Stimulated activated CD4-positive, alpha-beta T cell treated with anti-CD3 and anti-CD28 coated beads, Interleukin-12 subunit alpha, Interleukin-12 subunit beta, amount 100 ng/mL, for 4 hours (primary cell): ENCODE measurements at regions not wholly inside any gene's neighbourhood (a gene's known extent, or its start where the extent isn't known, plus 50 kb on each side); places are given as distances from the start of the nearest gene placed in this dataset.
"Not testable (repeated sequence)": the region's sequence is repeated elsewhere in the genome, so short reads cannot be mapped to it uniquely, and the experiment has no call there.

ENCODE experiments used
- DNase-seq: peaks from one replicate; pipeline ENCODE4 v3.0.0-alpha.2; 2020

DNA sequence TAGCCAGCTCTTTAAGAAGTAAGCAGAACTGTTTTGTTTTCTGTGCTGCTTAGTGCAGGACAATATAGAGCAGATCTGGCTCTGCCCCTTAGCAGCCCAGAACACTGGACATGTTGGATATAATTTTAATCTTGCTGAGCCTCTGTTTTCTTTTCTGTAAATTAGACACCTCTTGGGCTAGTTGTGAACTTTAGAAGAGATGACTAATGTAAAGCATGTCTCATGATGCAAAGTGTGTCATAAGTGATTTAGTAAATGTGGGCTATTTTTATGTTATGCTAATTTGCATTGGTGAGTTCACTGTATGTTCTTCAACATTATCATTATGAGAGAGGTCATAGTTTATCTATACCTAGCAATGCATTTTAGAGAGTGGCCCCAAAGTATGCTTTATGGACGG is 156.1 kb upstream of the ADAMTSL1 start:
- no peak for DNase-seq

DNA sequence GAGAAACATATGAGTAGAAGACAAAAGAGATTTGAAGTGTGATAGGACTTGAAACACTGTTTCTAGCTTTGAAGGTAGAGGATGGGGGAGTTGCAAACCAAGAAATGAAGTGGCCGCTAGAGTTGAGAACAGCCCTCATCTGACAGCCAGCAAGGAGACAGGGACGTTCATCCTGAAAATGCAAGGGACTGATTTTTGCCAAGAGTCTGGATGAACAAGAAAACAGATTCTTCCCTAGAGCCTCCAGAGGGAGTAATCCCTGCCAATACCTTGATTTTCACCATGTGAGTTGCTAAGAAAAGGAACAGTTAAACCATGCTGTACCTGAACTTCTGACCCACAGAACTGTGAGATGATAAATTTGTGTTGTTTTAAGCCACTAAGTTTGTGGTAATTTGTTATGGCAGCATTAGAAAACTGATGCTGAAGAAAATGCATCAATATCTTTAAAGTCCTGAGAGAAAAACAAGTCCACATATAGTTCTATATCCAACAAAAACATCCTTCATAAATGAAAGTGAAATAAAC is 154.0 kb upstream of the ADAMTSL1 start:
- no peak for DNase-seq

DNA sequence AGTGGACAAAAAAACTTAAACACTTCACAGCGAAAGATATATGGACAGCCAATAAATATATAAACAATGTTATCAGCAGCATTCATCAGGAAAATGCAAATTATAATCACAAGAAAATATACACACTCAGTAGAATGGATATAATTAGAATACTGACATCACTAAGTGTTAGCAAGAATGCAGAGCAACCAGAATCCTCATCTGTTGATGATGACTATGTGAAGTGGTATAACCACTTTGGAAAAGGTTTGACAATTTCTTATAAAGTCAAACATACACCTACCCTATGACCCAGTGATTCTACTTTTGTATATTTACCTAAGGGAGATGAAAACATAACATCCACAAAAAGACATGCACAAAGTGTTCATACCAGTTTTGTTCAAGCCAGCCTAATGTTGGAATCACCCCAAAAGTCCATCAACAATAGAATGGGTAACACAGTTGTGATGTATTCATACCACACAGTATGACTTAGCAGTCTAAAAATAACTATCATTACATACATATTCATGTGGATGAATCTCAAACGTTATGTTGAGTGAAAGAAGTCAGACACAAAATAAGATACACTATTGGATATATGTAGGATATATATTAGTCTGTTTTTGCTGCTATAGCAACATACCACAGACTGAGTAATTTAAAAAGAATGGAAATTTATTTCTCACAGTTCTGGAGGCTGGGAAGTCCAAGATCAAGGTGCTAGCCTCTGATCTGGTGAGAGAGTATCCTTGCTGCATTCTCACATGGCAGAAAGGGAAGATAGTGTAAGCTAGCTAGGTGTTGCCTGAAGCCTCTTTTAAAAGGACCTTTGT is 148.8 kb upstream of the ADAMTSL1 start:
- DNase-seq, result no peak

DNA sequence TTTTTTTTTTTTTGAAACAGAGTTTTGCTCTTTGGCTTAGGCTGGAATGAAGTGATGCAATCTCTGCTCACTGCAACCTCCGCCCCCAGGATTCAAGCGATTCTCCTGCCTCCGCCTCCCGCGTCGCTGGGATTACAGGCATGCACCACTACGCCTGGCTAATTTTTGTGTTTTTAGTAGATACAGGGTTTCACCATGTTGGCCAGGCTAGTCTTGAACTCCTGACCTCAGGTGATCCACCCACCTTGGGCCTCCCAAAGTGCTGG is 148.3 kb upstream of the ADAMTSL1 start:
- not testable (repeated sequence) for DNase-seq

DNA sequence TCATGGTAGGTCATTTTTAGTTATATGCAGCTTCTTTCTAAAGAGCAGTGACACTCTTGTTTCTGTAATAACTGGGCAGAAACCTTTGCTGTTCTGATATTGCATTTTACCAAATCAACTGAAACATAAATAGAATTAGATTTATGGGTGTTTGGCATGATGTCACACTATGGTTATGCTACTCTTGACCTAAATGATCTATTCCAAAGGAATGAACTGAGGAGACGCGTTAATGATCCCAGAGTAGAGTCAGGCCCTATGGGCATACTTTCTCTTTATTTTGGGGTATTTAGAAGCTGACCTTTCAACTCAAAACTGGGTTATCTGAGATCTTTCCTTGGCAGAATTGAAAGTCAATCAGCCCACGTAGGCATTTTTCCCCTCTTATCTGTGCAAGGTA is 146.8 kb upstream of the ADAMTSL1 start:
- no peak for DNase-seq

DNA sequence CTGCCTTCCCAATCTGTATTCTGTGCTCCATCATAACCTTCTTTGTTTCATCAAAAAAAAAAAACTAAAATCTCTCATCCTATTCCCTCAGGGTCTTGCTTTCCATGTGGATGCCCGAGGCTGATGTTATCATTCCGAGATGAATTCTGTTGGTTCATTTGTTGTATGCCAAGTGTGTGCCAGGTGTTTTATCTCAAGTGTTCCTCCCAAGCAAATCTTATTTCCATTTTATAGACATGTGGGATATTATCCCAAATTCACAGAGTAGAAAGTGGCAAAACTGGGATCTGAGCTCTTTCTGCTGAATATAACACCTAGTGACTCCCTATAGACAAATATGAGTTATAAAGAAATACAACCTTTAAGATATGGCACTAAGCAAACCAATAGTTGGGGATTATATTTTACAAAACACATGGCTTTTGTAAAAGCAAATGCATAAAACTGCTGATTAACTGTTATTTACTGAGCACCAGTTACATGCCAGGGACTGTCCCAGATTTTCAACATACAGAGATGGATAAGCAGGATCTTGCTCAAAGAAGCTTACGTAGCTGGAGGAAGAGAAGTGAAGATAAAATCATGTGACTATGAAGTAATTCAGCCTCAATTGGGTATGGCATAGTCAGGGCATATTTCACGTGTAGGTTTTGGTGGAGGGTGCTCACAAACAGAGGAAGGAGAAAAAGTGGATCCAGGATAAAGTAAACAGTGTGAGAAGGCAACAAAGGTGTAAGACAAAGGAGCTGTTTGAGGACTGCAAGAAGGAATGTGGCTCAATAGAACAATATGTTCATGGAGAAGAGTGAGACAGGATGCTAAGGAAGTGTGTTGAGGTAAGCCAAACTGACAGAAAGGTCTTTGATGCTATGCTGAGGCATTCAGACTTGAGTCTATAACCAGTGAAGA is 143.3 kb upstream of the ADAMTSL1 start:
- DNase-seq, result no peak

DNA sequence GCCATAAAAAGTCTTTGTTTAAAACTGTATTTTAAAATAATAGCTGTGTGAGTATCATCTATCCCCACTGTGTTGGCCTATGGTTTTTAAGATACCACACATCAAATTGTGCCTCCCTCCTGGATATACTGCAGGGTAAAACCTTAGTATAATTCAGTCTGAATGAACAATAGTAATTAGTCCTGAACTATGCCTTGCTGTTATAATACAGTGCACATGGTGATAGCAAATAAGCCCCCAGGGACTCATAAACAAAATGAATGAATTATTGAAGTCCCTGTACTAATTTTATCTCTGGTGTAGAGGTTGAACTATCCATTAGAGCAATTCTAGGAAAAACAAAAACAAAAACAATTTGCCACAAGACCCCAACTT is 142.7 kb upstream of the ADAMTSL1 start:
- no peak for DNase-seq

DNA sequence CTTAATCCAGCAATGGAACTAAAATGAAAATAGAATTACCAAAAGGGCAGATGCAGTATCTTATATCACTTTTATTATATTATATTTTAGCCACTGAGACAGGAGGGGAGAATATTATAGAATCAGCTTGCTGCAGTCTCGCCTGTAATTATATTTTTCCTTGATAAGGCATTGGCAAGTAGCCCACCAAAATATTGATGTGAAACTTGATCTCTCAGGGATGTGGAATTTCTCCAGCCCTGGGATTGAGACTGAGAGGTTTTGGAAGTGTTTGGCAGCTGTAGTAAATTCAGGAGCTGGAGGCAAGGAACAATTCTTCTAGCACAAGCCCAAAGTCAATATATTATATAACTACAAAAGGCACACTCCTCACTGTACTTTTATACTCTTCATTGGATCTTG is 142.1 kb upstream of the ADAMTSL1 start:
- no peak for DNase-seq

DNA sequence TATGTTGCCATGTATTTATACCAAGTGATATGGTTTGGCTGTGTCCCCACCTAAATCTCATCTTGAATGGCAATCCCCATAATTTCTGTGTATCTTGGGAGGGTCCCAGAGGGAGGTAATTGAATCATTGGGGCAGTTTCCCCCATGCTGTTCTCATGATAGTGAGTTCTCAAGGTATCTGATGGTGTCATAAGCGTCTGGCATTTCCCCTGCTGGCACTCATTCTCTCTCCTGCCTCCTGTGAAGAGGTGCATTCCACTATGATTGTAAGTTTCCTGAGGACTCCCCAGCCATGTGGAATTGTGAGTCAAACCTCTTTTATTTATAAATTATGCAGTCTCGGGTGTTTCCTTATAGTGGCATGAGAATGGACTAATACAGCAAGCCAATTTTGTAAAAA is 140.8 kb upstream of the ADAMTSL1 start:
- no peak for DNase-seq

DNA sequence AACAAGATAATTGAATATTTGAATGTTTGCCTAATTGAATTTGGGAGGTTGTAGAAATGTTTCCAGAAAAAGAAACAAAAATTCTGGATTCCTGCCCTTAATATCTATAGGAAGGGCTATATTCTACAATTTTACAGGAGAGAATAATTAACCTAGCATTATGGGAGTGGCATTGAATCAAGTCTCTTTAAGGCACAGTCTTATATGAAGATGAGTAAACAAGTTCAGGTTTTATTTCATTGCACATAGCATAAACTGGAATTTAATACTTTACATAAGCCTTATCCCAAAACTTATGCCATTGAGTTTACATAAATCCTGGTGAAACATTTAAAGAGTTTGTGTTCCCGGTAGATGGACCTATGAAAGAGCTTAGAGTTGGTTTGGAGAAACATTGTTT is 138.1 kb upstream of the ADAMTSL1 start:
- no peak for DNase-seq

DNA sequence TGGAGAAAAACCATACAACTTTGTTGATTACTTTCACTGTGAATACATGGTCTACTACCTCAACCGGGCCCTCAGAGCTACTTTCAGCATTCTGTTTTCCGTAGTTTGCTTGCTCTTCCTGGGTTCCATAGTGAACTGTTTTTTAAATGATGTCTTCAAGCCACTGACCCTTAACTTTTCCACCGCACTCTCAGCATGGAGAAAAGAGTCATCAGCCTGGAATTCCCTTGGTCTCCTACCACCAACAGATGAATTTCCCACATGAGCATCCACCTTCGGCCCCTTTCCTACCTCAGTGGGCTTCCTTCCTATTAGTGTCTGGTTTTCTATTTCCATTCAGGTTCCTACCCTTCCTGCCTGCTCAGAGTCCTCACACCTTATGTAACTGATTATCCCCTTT is 135.9 kb upstream of the ADAMTSL1 start:
- DNase-seq, result no peak

DNA sequence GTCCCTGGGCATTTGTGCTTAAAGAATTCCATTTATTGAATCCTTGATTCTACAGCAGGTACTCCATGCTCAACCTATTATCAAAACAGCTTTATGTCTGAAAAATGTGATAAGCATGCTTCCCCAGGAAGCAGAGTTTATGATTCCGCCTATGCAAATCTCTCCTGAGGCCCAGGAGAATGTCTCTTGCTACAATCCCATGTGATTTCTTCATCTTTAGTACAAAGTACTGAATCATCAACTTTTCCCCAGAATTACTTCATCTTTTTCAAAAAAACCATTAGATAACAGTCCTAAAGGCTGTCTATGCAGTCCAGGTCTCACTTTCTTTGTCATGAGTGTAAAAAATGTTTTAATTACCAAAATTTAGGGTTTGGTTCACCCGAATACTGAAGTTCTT is 130.2 kb upstream of the ADAMTSL1 start:
- no peak for DNase-seq

DNA sequence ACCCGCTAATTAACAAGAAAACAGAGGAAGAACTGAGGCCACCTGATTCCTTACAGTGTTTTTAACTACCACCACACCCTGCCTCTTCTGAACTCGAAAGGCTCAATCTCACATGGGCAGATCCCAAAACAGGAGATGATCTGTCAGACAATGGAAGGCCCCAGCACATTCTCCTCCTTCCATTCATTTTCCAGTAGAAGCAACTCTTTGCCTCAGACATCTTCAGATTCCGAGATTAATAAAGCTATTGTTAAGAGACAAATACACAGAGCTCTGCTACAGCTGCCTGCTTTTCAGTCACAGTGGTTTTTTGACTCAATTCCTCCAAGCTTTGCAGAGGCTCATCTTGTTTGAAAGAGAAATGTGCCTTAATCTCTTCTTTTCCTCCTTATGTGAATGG is 127.2 kb upstream of the ADAMTSL1 start:
- no peak for DNase-seq

DNA sequence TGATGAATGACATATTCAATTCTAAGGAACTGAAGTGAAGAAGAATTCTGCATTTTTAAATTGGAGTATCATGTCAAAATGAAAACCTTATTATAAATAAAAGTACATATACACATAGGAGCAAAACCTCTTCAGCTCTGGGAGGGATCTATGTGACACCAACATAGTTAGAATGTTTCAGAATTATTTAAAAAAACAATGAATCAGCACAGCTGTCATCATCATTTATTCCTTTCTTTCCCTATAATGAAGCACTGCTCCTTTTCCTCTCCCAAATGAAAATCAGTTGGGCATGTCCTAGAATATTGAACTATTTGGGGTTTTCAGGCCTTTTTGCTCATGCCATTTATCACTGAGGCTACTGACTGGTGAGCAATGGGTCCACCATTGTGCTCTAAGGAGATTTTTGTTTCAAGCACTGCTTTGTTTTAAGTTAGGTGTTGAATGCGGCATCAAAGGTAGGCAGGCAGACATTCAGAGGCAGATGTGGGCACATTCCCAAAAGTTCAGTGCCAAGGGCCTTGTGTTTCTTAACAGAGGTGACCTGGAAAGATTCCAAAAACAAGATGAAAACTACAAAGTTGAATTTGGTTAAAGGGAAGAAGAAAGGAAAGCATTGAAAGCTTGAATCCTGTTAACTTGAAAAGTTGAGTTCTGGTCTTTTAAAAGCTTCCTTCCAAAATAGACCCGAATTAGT is 126.4 kb upstream of the ADAMTSL1 start:
- DNase-seq, result no peak

DNA sequence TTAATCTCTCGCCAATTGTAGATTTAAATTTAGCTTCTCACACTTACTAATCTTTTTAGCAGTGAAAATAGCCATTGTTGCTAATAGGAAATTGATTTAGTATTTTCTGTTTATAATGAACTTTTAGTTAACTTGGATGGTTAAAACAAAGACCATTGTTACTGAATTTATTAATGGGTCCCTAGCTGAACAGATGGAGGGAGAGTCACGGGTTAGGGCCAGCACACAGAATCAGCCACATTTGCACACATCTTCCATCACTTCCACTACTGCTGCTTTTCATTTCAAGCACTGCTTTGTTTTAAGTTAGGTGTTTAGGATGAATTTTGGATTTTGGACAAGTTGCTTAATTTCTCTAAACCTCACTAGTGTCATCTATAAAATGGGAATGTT is 125.9 kb upstream of the ADAMTSL1 start:
- no peak for DNase-seq

DNA sequence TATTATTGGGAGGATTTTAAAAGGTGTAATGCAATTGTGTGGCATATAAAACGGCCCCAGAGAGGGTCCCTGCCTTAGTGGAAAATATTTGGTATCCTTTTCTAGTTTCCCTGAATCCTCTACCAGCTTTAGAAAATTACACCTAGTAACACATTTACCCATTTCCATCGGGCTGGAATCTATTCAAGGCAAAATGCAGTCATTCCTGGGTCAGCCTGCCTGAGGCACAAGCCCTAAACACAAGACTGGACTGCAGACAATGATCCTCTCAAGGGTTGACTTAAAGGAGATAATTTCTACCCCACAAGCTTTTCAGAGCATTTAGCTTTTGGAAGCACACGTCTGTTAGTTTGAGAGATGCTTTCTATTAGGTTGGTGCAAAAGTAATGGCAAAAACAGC is 124.4 kb upstream of the ADAMTSL1 start:
- no peak for DNase-seq

DNA sequence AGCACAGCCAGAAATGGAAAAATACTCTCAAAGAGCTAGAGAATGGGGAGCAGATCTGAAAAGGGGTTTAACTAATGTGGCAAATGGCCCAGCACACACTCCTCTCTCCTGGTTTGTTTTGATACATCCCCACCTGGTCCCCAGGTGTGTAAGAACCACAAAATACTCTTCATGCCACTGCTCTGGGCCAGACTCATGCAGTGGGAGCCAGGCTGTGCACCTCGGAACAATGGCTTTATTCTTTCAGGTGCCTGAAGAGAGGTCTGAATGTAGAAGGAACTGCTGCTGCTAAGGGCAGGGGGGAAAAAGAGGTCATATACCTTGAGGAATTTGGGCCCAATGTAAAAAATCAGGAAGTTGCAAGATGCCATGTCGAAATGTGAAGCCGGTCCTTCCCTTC is 123.9 kb upstream of the ADAMTSL1 start:
- DNase-seq, result no peak

DNA sequence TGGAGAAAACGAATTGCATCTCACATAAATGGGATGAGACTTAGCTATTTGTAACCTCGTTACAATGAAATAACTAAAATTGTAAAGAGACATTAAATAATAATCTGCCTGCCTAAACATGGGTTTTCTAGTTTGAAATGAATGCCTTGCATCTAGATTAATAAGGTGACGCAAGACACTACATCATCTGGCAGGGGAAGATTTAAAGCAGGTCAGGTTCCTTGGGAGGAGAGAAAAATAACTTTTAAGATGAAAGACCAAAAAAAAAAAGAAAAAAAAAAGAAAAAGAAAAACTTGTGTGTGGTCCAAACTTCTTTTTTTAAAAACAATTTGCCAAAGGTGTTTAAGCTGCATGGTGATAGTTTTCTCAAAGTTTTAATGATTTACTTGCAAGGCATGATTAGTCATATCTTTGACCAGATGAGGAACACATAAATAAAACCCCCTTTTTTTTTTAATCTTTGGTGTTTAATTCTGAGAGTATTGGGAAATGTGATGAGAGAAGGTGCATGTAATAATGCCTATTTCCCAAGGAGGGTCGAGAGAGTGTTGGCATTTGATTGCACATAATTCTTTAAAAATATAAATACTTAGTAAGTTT is 122.9 kb upstream of the ADAMTSL1 start:
- no peak for DNase-seq

DNA sequence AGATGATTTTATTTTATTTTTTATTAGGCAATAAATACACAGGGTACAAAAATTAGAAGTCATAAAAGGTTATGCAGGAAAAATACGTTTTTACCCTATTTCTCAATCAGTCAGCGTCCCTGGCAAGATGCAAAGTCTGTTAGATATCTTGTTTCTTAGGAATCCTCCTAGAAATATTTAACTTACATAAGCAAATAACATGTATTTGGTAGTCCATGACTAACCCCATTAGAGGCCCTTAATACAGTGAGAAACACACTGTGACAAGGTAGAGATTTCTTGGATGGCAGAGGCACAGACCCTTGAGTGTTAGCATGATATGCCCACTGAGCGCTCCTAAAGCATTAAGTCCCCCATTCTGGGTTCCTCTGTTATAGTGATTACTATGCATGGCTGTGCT is 121.2 kb upstream of the ADAMTSL1 start:
- no peak for DNase-seq

DNA sequence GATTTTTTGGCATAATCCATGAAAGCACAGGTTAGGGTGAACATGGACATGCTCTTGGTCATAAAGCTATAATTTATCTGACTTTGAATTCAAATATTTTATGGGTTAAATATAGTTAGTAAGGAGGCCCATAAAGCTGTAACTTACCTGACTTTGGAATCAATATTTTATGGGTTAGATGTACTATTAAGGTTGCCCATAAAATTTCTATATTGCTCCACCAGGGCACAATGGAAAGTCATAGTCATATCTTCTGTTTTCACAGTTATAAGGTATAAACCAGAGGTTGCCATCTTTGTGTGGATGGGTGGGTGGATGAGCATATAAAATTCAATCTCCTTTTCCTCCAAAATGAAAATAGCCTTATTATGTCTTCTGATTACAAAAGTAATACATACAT is 120.5 kb upstream of the ADAMTSL1 start:
- DNase-seq, result no peak

DNA sequence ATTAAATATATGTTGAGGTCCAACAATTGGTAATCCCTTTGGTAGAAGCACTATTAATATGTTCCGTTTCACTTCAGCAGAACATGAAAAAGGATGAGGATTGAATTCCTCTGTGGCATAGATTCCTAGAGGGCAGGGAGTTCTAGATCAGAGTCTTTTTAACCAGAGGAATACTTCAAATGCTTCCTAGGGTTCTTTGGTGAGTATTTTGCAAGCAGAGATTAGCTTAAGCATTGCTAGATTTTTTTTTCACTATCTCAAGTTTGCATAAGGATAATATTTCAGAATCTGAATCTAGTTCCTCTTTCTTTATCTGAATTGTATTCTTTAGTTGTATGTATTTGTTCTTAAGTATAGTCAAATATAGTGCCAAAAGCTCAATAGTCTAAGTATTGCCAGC is 116.6 kb upstream of the ADAMTSL1 start:
- no peak for DNase-seq

DNA sequence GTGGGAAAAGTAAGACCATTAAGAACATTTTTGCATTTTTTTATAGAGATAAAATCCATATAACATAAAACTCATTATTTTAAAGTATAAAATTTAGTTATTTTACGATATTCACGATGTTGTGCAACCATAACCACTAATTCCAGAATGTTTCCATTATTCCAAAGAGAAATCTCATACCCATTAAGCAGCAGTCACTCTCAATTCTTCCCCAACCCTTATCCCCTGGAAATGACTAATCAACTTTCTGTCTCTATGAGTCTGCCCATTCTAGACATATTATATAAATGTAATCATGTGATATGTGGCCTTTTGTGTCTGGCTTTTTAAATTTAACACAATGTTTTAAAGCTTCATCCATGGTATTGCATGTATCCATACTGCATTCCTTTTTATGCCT is 115.6 kb upstream of the ADAMTSL1 start:
- no peak for DNase-seq

DNA sequence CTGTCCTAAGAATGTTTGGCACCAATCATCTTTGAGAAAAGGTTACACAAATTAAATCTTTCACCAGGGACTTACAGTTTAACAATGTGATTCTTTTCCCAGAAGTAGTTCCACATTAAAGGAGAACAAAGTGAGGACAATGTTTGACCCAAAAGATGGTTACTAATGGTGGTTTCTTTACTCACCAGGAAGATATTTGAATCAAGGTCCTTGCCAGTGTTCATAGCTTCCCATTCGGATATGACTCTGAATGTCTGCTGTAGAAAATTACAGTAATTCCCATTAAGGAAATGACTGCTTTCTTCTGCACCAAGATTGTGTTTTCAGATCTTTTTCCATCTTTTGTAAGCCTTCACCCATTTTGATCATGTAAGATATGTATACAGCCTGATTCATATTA is 114.6 kb upstream of the ADAMTSL1 start:
- no peak for DNase-seq
